CD4-positive, CD25-positive, alpha-beta regulatory T cell (primary cell): ENCODE measurements at regions not wholly inside any gene's neighbourhood (a gene's known extent, or its start where the extent isn't known, plus 50 kb on each side); places are given as distances from the start of the nearest gene placed in this dataset.

Source experiments
- ATAC-seq, 2 donors: fragments of 150-1000 bp; cut with Tn5 transposase; one replicate each; pipeline ENCODE4 v1.10.0; 2021; ENCODE audit warnings: low read depth in 2 of 2, moderate number of reproducible peaks in 2 of 2, moderate library complexity in 1 of 2
- DNase-seq, 3 donors: peaks; one replicate each; pipeline versions ENCODE4 v3.0.0 to v3.0.0-alpha.2; 2012 to 2022; ENCODE audit warnings: mixed read lengths in 1 of 3
- H3K27ac ChIP-seq: one replicate; pipeline ENCODE4 v1.7.0; 2013; ENCODE audit warnings: mild to moderate bottlenecking, low read length; ENCODE audit not compliant: insufficient read depth, poor library complexity, severe bottlenecking
- H3K27me3 ChIP-seq: one replicate; pipeline ENCODE4 v1.7.0; 2013; ENCODE audit warnings: low read length; ENCODE audit not compliant: control insufficient read depth, insufficient read depth
- H3K36me3 ChIP-seq: one replicate; pipeline ENCODE4 v1.7.0; 2013; ENCODE audit warnings: mild to moderate bottlenecking, low read length, moderate library complexity; ENCODE audit not compliant: control insufficient read depth, insufficient read depth
- H3K4me1 ChIP-seq: 2 replicates; pipeline ENCODE4 v1.7.0; 2013; ENCODE audit warnings: mild to moderate bottlenecking, low read length; ENCODE audit not compliant: insufficient read depth, control insufficient read depth, poor library complexity, severe bottlenecking
- H3K4me3 ChIP-seq: one replicate; pipeline ENCODE4 v1.7.0; 2013; ENCODE audit warnings: low read depth, mild to moderate bottlenecking, low read length, moderate library complexity
- H3K9me3 ChIP-seq, 2 experiments: 1 replicate in 1 of 2; 2 replicates in 1 of 2; pipeline ENCODE4 v1.7.0; 2013; ENCODE audit warnings: low read length in 2 of 2, mild to moderate bottlenecking in 1 of 2, moderate library complexity in 1 of 2; ENCODE audit not compliant: control insufficient read depth in 2 of 2
- H3K27ac Mint-ChIP-seq, 3 donors: one replicate each; pipeline ENCODE4 v1.8.0; 2020 to 2022; ENCODE audit warnings: mild to moderate bottlenecking in 3 of 3, mixed read lengths in 3 of 3, moderate library complexity in 2 of 3
- H3K27me3 Mint-ChIP-seq: one replicate; pipeline ENCODE4 v1.8.0; 2022; ENCODE audit warnings: mild to moderate bottlenecking, mixed read lengths
- H3K36me3 Mint-ChIP-seq: one replicate; pipeline ENCODE4 v1.8.0; 2020; ENCODE audit warnings: mixed read lengths
- H3K4me1 Mint-ChIP-seq, 4 donors: one replicate each; pipeline ENCODE4 v1.8.0; 2020 to 2022; ENCODE audit warnings: mixed read lengths in 4 of 4, mild to moderate bottlenecking in 1 of 4
- H3K4me3 Mint-ChIP-seq, 4 donors: one replicate each; pipeline ENCODE4 v1.8.0; 2020 to 2022; ENCODE audit warnings: mild to moderate bottlenecking in 4 of 4, mixed read lengths in 4 of 4, moderate library complexity in 3 of 4
- H3K9me3 Mint-ChIP-seq, 7 donors: one replicate each; pipeline ENCODE4 v1.8.0; 2020 to 2022; ENCODE audit warnings: mixed read lengths in 7 of 7, mild to moderate bottlenecking in 3 of 7, moderate library complexity in 2 of 7

DNA sequence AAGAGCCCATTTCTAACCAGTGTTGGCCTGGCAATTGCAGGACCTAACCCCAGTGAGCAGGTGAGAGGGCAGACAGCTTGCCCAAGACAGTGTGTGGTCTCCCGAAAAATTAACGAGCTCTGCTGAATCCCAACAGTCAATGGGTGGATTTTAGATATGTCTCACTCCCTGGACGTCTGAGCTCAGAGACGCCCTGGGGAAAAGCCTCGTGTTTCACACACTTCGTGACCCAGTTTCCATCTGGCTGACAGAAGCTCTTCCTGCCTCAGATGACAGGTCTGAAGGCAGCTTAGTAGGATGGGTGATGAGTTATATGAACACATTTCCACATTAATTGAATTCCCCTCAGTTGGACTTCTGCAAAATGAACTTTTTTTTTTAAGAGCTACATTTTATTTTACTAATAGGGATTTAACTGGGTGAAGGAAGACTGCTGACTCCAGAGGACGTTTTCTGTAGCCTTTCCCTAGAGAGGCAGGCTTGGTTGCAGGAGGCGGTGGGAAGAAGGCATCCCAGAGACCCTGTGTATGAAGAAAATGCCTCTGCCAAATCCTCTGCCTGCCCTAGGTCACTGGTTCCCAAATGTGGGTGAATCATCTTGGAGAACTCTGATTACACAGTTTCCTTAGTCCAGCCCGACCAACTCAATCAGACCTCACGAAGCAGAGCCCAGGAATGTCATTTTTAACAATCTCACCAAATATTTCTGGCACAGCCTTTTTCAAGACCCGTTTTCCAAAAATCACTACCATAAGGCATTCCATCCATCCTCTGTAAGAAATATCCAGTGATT is 71.7 kb upstream of the LY86 start:
- DNase-seq (no peak), ATAC-seq (no peak)
- Mint-ChIP-seq H3K27ac (no peak overlapping the region), H3K4me1 (peaks cover 0 to 10% (median 5%) of the 10 kb centered on the region in 4 donors), H3K36me3 (no peaks in the 10 kb centered on the region), H3K4me3 (no peak overlapping the region), H3K27me3 (peaks cover 24% of the 10 kb centered on the region), H3K9me3 (no peaks in the 10 kb centered on the region)
- no peak overlapping the region for H3K27ac ChIP-seq
- no peaks in the 10 kb centered on the region for H3K36me3 ChIP-seq
- no peaks in the 10 kb centered on the region for H3K4me1 ChIP-seq
- peaks cover 2% of the 10 kb centered on the region for H3K27me3 ChIP-seq
- H3K4me3 ChIP-seq: no peak overlapping the region
- no peaks in the 10 kb centered on the region for H3K9me3 ChIP-seq

DNA sequence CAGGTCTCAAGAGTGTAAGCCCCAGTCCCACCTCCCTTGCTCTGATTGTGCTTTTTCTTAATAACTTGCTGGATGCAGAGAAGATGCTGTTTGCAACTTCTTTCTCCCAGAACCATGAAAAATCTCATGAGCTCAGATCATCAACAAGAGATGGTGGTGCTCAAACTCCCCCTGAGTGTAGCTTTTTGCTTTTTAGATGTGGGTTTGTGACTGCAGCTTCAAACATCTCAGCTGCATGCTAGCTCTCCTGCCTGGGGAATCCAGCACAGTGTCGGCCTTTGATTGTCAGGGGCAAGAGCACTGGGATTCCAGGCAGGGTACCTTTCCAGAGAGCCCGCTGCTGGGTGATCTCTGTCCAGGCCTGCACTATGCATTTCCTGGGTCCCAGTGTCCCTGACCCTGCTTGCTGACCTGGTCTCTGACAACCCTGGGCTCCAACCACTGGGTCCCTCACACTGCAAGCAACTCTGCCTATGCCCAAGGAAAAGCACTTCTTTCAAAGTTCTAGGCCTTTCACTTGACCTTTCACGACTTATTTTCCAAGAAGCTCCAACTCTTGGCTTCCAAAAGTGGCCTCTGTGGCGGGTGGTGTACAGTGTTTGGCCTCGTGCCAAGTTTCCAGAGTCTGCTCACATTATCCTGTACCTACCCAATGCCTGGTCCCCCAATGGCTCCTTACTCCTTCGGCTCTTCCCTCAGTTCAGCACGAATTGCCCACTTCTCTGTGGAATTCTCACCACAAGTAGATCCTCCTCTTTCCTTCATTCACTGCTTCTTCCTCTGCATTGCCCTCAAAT is 69.7 kb upstream of the LY86 start:
- no peak for ATAC-seq
- Mint-ChIP-seq H3K27me3 (peaks cover 25% of the 10 kb centered on the region), H3K4me1 (peaks cover 0 to 10% (median 5%) of the 10 kb centered on the region in 4 donors), H3K4me3 (no peak overlapping the region), H3K9me3 (no peaks in the 10 kb centered on the region), H3K27ac (no peak overlapping the region), H3K36me3 (no peaks in the 10 kb centered on the region)
- Histone ChIP-seq H3K4me3 (no peak overlapping the region), H3K4me1 (no peaks in the 10 kb centered on the region), H3K27me3 (peaks cover 5% of the 10 kb centered on the region), H3K27ac (no peak overlapping the region), H3K36me3 (no peaks in the 10 kb centered on the region), H3K9me3 (no peaks in the 10 kb centered on the region)
- no peak for DNase-seq

DNA sequence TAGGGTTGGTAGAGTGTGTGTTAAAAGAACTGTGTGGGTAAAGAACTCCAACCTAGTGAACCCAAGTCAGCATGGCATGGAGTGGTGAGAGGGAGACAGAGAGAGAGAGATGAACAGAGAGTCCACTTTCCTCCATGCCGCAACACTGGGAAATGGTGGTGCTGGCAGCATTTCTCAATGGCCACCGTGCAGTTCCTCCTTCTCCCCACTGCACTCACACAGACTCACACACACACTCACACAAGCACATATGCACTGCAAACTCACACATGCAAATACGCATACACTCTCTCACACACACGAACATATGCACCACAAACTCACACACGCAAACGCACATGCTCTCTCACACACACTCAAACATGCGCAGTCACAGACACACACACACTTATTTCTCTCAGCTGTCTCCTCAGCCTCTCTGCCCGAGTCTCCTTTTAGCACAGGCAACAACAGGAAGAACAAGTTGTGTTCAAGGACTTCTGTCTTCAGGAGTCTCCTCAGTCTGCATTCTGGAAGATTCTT is 66.5 kb upstream of the LY86 start:
- Histone ChIP-seq H3K9me3 (no peaks in the 10 kb centered on the region), H3K4me1 (no peaks in the 10 kb centered on the region), H3K27ac (no peak overlapping the region), H3K36me3 (no peaks in the 10 kb centered on the region), H3K4me3 (no peak overlapping the region), H3K27me3 (peaks cover 8% of the 10 kb centered on the region)
- H3K9me3 Mint-ChIP-seq: peaks cover 0 to 2% (median 0%) of the 10 kb centered on the region in 7 donors
- ATAC-seq (no peak), DNase-seq (no peak)
- no peak overlapping the region for H3K4me3 Mint-ChIP-seq
- H3K4me1 Mint-ChIP-seq: peaks cover 0 to 6% (median 0%) of the 10 kb centered on the region in 4 donors
- H3K27ac Mint-ChIP-seq: no peak overlapping the region
- peaks cover 25% of the 10 kb centered on the region for H3K27me3 Mint-ChIP-seq
- H3K36me3 Mint-ChIP-seq: no peaks in the 10 kb centered on the region

DNA sequence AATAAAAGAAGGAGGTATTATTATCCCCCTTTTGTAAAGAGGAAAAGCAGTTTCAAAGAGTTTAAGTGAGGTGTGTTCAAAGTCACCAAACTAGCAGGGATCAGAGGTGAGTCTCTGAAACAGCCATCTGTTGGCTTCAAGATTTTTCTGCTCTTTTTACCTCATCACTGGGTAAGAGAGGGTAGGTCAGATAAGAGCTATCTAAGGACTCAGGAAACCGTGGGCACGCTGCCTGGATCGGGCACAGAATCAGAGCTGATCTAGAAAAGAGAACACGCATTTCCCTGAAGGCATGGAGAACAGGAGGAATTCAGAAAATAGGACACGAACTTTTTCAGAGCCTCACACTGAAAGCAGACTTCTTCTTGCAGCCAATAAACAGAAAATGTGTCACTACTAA is 65.8 kb upstream of the LY86 start:
- no peak overlapping the region for H3K27ac Mint-ChIP-seq
- peaks cover 0 to 6% (median 0%) of the 10 kb centered on the region in 4 donors for H3K4me1 Mint-ChIP-seq
- H3K36me3 ChIP-seq: no peaks in the 10 kb centered on the region
- peaks cover 10% of the 10 kb centered on the region for H3K27me3 ChIP-seq
- H3K36me3 Mint-ChIP-seq: no peaks in the 10 kb centered on the region
- H3K9me3 ChIP-seq: no peaks in the 10 kb centered on the region
- no peaks in the 10 kb centered on the region for H3K4me1 ChIP-seq
- no peak for DNase-seq
- no peak overlapping the region for H3K27ac ChIP-seq
- no peak for ATAC-seq
- peaks cover 0 to 2% (median 0%) of the 10 kb centered on the region in 7 donors for H3K9me3 Mint-ChIP-seq
- H3K4me3 ChIP-seq: no peak overlapping the region
- no peak overlapping the region for H3K4me3 Mint-ChIP-seq
- peaks cover 28% of the 10 kb centered on the region for H3K27me3 Mint-ChIP-seq

DNA sequence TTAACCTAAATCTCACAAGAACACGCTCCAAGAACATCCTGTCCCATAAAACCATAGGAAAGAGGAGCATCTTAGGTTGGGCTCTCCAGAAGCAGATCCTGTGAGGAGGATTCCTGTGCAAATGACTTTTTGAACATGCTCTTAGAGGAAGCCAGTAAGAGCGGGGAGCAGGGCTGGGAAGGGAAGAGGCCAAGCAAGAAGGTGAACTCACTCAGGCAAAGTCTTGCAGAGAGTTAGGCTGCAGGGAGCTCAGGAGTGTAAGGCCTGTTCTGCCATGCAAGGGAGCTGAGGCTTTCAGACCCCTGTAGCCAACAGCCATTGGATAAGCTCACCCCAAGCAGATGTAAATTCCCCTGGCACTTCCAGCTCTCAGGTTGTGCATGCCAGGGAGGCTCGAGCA is 63.6 kb upstream of the LY86 start:
- Mint-ChIP-seq H3K27me3 (peaks cover 24% of the 10 kb centered on the region), H3K4me1 (no peaks in the 10 kb centered on the region)

DNA sequence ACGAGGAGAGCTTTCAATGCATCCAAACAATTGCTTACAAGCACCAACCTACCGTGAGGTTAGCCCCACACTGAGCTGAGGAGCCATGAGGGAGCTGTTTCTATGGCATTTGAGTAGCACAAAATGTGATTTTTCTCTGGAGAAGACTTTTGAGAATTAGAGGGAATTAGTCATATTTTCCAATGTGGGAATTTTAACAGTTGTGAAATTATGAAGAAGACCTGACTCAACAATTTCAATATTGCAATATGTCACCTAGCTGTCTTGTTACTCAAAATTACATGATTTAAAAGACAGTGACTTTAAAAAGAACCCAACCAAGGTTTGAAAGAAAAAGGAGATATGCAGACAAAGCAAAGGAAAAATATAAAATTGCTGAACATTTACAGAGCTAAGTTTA is 62.6 kb upstream of the LY86 start:
- Mint-ChIP-seq H3K27me3 (peaks cover 24% of the 10 kb centered on the region), H3K27ac (no peak overlapping the region)

More for the DNA sequence above, 63.6 kb upstream of the LY86 start:
- peaks cover 0 to 2% (median 0%) of the 10 kb centered on the region in 7 donors for H3K9me3 Mint-ChIP-seq
- Histone ChIP-seq H3K4me1 (no peaks in the 10 kb centered on the region), H3K27ac (no peak overlapping the region), H3K4me3 (no peak overlapping the region), H3K36me3 (no peaks in the 10 kb centered on the region), H3K9me3 (no peaks in the 10 kb centered on the region), H3K27me3 (peaks cover 17% of the 10 kb centered on the region)
- DNase-seq (no peak), ATAC-seq (no peak)
- no peaks in the 10 kb centered on the region for H3K36me3 Mint-ChIP-seq
- no peak overlapping the region for H3K4me3 Mint-ChIP-seq
- H3K27ac Mint-ChIP-seq: no peak overlapping the region

DNA sequence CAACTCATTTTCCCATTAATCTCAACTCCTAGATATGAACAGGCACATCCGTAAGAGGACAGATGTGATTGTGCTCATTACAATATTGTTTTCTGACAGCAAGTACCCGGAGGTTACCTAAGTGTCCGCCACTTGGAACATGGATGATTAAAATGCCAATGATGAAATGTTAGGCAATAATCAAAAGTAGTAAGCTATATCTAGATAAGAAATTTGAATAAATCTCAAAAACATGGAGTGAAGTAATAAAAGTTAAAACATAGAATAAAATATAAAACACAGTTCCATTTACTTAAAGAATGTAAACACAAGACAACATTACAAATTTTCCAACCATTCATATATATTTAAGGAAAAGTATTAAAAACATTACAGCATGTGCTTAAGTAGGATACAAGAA is 59.2 kb upstream of the LY86 start:
- H3K27ac Mint-ChIP-seq: no peak overlapping the region
- DNase-seq (no peak), ATAC-seq (no peak)
- no peaks in the 10 kb centered on the region for H3K36me3 Mint-ChIP-seq
- no peaks in the 10 kb centered on the region for H3K4me1 Mint-ChIP-seq
- peaks cover 17% of the 10 kb centered on the region for H3K27me3 ChIP-seq
- no peaks in the 10 kb centered on the region for H3K4me1 ChIP-seq
- H3K9me3 Mint-ChIP-seq: peaks cover 0 to 2% (median 0%) of the 10 kb centered on the region in 7 donors
- no peak overlapping the region for H3K27ac ChIP-seq
- no peaks in the 10 kb centered on the region for H3K9me3 ChIP-seq
- H3K4me3 ChIP-seq: no peak overlapping the region
- H3K36me3 ChIP-seq: no peaks in the 10 kb centered on the region
- H3K4me3 Mint-ChIP-seq: no peak overlapping the region
- H3K27me3 Mint-ChIP-seq: peaks cover 28% of the 10 kb centered on the region

More for the DNA sequence above, 62.6 kb upstream of the LY86 start:
- peaks cover 17% of the 10 kb centered on the region for H3K27me3 ChIP-seq
- no peaks in the 10 kb centered on the region for H3K4me1 Mint-ChIP-seq
- no peak overlapping the region for H3K4me3 Mint-ChIP-seq
- H3K4me3 ChIP-seq: no peak overlapping the region
- no peaks in the 10 kb centered on the region for H3K9me3 ChIP-seq
- H3K36me3 Mint-ChIP-seq: no peaks in the 10 kb centered on the region
- H3K36me3 ChIP-seq: no peaks in the 10 kb centered on the region
- no peaks in the 10 kb centered on the region for H3K4me1 ChIP-seq
- H3K27ac ChIP-seq: no peak overlapping the region
- no peak for ATAC-seq
- H3K9me3 Mint-ChIP-seq: peaks cover 0 to 2% (median 0%) of the 10 kb centered on the region in 7 donors
- no peak for DNase-seq
